A172 (cell line): ENCODE measurements at regions not wholly inside any gene's neighbourhood (a gene's known extent, or its start where the extent isn't known, plus 50 kb on each side); places are given as distances from the start of the nearest gene placed in this dataset.
"Not testable (repeated sequence)": the region's sequence is repeated elsewhere in the genome, so short reads cannot be mapped to it uniquely, and the experiment has no call there.

Source experiments
- DNase-seq: peaks from one replicate; pipeline ENCODE4 v3.0.0-alpha.2; 2015; ENCODE audit warnings: low spot score

DNA sequence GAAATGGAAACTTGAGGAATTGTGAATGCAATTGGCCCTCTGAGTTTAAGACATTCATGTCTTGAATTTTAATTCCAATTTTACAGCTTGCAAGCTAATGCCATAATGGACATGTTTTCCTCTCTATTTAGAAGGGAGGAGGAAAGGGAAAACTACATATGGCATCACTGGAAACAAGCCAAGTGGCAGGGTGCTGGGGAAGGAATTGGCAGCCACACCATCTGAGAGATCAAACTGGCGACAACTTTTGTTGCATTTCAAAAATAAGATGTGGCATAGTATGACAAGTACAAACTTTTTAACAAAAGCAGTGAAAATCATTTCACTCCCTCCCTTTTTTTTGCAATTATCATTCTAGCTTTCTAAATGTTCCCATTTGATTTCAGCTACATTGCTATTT lies 615.6 kb downstream of the CENPC start:
- DNase-seq = no peak

GRCh38 chr4:66928881-66929280 lies 616.4 kb downstream of the CENPC start:
- DNase-seq = not testable (repeated sequence)

GRCh38 chr4:66927937-66928336 lies 617.4 kb downstream of the CENPC start:
- DNase-seq = no peak

DNA sequence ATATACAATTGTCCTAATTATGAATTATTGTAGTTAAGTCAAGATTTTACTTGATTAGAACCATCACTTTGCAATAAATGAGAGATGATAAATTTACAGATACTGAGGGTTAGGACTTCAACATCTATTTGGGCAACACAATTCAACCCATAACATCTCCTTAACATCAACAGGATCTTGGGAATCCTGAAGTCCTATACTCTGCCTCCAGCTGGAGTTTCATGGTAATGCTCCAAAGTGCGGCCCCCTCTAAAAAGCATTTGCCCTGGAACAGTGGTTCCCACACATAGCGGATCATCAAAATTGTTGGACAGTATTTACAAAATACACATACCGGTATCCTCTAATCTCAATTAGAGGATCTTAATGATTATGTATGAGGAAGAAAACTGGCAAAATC lies 618.6 kb downstream of the CENPC start:
- DNase-seq = no peak

GRCh38 chr4:66923081-66923865 lies 622.0 kb downstream of the CENPC start:
- DNase-seq = no peak

DNA sequence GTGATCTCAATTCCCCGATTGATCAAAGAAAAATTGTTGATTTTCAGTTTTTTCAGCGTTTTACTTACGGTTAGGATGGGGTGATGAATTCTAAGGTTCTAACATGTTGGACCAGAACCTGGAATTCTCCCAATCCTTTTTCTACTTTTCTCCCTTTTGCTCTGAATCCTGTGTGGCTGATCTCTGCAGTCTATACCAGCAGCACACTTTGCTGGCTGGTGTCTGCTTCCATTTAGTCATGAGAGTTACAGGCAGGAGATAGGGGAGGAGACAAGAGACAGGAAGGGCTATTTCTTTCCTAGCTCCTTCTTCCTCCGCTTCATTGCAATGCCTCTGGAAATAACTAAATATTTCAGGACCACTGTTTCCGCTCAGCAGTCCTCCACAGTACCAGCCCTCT lies 623.9 kb downstream of the CENPC start:
- DNase-seq = no peak

DNA sequence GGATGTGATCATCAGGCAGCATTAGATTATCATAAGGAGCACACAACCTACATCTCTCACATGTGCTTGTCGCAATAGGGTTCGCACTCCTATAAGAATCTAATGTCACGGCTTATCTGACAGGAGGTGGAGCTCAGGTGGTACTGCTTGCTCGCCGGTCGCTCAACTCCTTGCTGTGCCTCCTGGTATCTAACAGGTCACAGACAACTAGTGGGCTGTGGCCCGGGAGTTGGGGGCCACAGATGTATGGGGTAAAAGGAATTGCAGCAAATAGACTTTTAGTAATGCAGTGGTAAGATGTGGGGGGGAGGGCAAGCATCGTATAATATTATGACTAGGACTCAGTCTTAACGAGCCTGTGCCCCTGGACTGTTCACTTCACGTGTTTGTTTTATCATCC lies 624.8 kb downstream of the CENPC start:
- DNase-seq = no peak

DNA sequence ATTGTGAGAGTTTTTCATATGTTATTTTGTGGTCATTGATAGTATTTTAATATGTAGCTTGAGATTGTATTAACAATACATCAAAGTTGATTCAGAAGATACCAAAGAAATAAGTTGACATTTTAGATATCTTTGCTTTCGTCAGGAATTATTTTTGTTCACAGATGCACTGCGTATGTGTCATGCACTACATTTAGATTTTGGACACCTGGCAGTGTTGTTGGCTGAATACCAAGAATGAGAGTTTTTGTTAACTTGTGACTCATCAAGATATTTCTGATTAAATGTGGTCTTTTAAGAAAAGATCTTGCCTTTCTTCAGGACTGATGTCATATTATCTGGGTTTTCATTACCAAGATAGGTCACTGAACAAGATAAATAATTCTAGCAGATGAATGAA lies 633.4 kb downstream of the CENPC start:
- peak; percentile 60 for DNase-seq

GRCh38 chr4:66906314-66906713 lies 639.0 kb downstream of the CENPC start:
- DNase-seq = no peak

GRCh38 chr4:66899422-66900065 lies 645.8 kb downstream of the CENPC start:
- DNase-seq = no peak

DNA sequence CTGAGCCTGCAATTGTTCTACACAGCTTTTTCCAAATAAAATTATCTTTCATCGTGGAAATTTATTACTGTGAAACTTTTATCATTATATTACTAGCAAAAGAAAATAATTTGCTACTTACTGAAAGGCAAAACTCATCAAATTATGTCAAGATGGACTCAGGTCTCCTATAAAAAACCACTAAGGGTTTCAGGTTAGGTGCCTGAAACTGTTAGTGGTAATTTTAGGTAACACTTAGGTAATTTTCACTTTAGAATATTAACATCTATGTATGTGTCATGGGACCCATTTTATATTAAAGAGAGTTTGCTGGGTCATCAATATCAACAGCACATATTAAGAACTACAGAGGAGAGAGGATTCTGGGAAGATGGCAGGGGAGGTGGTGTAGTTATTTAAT lies 651.5 kb downstream of the CENPC start:
- no peak for DNase-seq

DNA sequence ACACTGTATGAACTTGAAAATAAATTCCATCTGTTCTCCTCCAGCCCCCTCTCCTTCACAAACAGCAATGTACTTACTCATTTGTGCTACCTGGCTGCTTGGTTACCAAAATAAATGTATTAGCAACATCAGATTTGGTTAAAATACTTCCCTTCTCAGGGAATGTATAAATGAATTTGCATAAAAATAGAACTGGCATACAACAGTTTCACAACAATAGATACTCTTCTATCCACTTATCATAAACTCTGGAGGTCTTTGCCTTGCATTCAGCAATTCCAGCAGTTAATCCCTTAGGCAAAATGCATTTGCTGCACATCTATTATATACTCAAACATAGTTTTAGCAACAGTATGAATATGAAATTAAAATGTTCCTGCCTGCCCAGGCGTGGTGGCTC lies 658.2 kb downstream of the CENPC start:
- DNase-seq = no peak

DNA sequence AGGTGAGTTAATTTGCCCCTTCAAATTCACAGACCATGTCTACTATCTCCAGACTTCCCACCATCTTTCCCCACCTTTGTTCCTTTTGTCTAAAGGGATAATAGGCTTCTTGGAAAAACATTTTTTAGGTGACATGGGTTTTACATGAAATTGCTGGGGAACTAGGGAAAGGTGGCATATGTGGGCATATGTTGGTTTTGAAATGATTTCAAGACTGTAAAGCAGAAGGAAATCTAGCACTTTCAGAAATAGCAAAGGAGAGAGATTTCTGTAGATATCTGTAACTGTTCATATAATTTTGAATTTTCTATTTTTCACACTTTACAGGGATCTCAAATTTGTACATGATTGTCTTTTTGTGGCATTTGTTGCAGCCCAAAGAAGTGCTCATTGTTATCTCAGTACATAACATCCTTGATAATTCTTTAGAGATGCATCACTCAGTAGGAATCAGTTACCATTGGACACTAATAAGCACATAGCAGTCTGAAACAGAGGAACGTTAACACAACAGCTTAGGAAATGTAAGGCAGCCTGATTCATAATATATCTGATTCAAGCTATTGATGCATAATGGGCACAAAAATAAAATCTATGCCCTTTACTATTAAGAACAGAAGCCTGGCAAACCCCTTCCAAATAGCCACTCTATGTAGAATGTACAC lies 659.7 kb downstream of the CENPC start:
- no peak for DNase-seq

GRCh38 chr4:66876946-66877345 lies 668.4 kb downstream of the CENPC start:
- no peak for DNase-seq

GRCh38 chr4:66872661-66873060 lies 672.6 kb downstream of the CENPC start:
- DNase-seq = no peak

DNA sequence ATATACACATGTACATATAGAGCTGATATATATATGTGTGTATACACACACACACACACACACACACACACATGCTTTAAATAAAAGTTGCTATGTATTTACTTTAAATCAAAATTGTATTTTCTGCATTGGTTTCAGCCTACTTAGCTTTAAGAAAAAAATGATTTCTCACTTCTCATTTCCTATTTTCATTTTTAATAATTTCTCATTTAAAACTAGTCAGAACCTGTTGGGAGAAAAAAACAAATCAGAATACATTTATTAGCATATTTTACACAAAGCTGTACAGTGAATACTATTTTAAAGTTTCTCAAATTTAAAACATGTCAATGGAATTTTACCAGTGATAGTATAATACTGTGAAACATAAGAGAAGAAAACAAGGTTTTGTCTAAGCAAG lies 681.8 kb downstream of the CENPC start:
- no peak for DNase-seq

GRCh38 chr4:66855956-66856355 lies 689.3 kb downstream of the CENPC start:
- DNase-seq = no peak

GRCh38 chr4:66853845-66854244 lies 691.5 kb downstream of the CENPC start:
- no peak for DNase-seq

- no peak for DNase-seq
These were observed 692.5 kb downstream of the CENPC start for GRCh38 chr4:66852843-66853242.

GRCh38 chr4:66849596-66849995 lies 695.7 kb downstream of the CENPC start:
- DNase-seq = no peak

GRCh38 chr4:66842724-66843088 lies 702.6 kb downstream of the CENPC start:
- DNase-seq = no peak

DNA sequence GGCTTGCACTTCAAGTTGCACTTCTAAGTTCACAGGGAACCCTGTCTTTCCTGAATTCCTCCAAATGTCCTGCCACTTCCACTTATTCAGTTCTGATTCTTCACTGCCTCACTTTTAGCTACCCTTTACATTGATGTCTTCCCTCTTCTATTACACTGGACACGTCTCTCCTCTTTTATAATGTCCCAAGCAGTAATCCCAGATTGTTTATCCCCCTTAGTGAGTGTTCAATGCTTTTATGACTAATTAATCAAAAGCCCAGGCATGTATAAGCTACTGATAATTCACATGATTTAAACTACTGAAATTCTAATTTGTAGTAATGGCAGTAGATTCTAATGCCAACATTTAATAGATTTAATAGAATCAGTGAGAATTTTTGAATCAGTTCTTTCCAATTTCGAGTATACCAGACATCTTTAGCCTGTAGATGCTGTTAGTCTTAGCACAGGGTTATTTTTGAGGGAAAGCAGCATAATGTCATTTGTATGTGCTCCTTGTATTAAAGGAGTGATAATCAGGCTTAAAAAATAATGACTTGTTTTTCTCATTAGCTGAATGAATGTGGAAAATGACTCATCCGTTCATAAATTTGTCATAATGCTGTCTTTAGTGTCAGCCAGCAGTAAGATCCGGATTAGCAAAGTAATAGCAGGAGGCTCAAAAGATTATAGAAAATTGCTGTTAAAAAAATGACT lies 703.1 kb downstream of the CENPC start:
- no peak for DNase-seq

DNA sequence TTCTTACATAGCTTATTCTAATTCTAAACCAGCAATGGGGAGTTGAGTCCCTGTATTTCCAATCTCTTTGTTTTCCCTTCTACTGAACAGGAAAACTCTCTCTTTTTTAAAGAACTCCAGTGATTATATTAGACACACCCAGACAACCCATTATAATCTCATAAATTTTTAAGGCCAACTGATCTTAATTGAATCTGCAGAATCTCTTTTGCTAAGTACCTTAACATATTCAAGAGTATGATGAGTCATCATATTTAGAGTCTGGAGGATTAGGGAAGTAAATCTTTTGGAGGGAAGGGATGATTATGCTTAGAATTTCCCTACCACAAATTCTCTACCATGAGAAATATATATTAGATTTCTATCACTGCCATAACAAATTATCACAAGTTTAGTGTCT lies 705.1 kb downstream of the CENPC start:
- no peak for DNase-seq
